ENCODE measurements at regions not wholly inside any gene's neighbourhood (a gene's known extent, or its start where the extent isn't known, plus 50 kb on each side); places are given as distances from the start of the nearest gene placed in this dataset.

GRCh38 chr12:89924191-89924590 is 215.6 kb upstream of the ATP2B1 start:
- DNase-seq (ENCODE audit: low read depth): no peak

DNA sequence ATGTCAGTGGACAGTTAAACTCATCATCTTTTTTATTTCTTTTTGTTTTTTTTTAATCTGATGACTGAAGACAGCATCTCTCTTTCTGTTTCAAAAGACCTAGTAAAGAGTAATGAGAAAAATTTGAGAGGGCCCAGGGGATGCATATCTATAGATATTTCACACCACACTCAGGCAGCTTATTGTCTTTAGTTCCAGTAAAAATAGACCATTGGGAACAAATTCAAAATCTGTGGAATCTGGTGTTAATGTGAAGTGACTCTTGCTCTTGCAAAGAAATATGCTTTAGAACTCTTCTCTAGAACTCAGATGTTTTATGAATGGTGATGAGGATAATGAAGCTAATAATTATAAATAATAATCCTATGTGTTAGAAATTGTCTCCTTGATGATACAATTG is 214.5 kb upstream of the ATP2B1 start:
- no peak for DNase-seq (ENCODE audit: low read depth)

- DNase-seq (ENCODE audit: low read depth): no peak
Measured at GRCh38 chr12:89920866-89921265, 212.2 kb upstream of the ATP2B1 start.

DNA sequence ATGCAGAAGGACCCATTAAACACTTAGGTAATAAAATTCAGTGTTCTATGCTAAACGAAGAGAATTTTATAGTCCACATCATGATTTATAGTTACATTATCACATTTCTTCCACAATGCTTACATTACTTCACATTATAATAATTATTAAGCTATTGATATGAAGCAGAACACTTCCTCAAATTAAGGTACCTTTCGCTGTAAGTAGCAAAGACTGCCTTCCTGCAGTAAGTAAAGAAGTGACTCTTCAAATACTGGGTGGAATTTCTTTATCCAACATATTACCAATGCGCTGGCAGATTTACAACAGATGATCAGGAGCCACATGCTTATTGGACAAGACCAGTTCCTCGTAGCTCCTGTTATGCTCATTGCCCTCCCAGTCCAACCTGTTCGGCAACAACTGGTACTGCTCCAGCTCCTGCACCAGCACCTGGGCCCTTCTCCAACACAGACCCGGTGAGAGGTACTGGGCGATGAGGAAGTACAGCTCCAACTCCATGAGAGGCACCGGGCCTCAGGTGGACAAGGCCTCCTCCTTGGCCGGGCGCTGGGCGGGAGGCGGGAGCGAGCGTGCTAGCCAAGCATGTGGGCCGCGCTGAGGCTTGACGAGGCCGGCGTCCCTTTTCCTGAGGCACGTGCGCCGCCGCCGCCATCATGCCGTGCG is 210.7 kb upstream of the ATP2B1 start:
- DNase-seq (ENCODE audit: low read depth): no peak

DNA sequence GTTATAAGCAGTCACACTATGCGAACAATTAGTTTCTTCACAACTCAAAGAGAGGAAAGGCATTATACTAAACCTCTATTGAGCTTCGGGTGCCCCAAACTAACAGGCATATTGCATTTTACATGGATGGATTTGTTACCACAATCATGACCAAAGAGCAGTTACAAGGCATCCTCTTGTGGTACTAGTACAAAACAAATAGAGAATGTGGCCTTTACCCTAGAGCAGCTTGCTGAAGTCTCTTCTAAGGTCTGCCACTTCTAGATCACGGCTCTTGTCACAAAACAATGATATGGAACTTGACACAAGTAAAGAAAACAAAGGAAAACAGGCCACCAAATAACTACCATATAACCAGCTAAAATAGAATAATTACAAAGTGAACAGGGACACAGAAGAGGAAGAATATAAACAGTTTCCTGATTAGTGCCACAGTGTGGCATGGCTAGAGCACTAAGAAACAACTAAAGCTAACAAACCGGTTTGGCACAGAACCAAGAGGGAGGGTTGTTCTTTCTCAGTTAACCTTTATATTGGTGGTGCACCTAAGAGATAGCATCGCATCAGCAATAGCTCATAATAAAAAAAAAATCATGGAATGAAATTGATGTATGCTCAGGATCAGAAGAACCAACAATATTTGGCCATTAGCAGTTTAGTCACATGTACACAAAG is 209.7 kb upstream of the ATP2B1 start:
- DNase-seq (ENCODE audit: low read depth): no peak

GRCh38 chr12:89909753-89910152 is 201.1 kb upstream of the ATP2B1 start:
- no peak for DNase-seq (ENCODE audit: low read depth)

DNA sequence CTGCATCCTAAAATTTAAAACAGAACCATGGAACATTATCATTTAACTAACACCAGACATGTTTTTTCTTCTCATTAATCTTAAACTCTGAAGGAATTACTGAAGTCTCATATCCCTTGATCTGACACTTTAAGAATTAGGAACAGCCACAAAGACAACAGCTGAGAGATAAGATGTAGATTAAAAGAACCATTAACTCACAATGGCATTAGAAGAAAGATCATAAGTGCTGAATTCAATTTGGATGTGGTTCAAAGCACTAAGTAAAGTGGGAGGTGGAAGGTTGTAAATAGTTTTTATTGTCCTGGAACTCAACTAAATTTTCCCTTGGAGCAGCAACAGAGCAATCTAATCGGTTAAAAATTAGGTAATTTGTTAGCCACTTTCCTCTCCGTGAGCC is 199.0 kb upstream of the ATP2B1 start:
- DNase-seq (ENCODE audit: low read depth): peak; percentile 42

- DNase-seq (ENCODE audit: low read depth): no peak
Measured at GRCh38 chr12:89906824-89907223, 198.2 kb upstream of the ATP2B1 start.

- no peak for DNase-seq (ENCODE audit: low read depth)
Measured at GRCh38 chr12:89906178-89906577, 197.5 kb upstream of the ATP2B1 start.

- no peak for DNase-seq (ENCODE audit: low read depth)
Measured at GRCh38 chr12:89901906-89902642, 193.4 kb upstream of the ATP2B1 start.

DNA sequence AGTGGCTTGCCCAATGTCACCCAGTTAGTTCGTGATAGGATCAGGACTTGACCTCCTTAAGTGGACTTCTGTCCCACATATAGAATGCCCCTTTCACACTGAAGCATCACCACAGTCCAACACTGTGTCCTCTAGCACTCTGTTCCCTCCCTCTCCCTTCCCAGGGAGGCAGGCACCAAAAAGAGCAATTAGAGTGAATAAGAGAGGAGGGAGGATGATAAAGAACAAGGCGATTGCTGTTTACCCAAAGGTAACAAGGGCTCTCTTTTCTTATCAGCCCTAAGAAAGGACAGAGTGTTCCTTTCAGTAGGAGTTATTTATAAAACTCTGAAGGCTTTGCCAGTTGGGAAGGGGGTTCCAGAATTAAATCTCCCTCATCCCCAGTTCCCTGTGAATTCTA is 192.7 kb upstream of the ATP2B1 start:
- peak; percentile 10 for DNase-seq (ENCODE audit: low read depth)

DNA sequence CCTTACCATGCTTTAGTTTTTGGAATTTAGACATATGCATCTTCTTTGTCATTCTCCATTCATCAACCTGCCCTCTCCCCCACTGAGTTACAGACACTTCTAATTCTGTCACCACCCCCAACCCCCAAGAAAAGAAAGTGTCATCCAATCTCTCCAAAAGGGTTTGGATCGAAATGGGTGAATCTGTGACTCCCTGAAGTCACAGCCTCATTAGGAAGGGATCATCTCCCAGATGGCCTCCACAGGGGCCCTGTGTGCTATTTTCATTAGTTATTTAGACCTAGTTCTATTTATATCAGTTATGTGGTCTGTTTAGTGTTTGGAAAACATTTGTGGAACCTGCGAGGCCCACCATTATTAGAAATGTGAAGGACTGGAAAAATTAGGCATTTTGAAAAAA is 191.0 kb upstream of the ATP2B1 start:
- no peak for DNase-seq (ENCODE audit: low read depth)

- no peak for DNase-seq (ENCODE audit: low read depth)
Measured at GRCh38 chr12:89895591-89895990, 187.0 kb upstream of the ATP2B1 start.

GRCh38 chr12:89895101-89895500 is 186.5 kb upstream of the ATP2B1 start:
- DNase-seq (ENCODE audit: low read depth): no peak

DNA sequence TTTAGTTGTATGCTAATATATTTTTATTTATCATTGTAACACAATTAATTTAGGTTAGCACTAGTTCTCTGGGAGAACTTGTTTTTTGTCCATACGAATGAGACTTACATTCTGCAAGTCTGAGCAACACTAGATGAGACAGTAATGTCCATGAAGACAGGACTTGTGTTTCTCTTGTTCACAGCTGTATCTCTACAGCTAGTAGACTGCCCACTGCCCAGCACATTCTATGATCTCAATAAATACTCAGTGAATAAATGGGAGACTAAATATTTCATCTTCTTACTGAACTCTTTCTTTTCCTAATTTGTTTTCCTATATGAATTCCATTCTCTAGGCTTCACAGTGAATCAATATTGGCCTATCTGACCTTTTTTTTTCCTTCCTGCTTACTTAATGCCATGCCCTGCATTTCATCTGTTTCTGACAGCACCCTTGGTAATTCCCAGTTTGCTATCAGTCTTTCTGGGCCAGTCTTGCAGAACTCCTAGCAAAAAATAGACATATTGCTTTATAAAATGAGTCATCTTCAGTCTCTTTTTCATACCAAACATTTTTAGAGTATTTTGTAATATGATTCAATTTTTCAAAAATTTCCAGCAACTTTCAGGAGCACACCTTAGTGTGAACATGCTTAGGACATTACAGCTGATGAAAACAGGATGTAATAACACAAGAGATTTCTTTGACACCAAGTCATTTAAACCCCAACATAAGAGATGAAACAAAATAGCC is 185.5 kb upstream of the ATP2B1 start:
- DNase-seq (ENCODE audit: low read depth): peak; percentile 89

DNA sequence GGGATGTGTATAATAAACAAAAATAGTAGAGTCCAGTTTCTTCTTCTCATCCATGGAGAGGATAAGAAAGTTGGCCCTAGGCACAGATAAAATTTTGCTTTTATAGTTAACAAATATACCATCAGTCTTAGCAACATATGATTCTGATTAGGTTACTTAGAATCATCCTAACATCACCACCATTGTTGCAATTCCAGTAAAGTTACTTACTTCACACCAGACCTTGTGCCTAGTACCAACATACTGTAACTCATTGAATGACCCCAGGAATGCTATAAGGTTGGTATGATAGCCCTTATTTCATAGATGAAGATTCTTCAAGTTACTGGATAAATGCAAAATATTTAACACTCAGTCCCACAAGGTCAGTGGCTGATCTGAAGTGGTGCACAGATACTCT is 183.8 kb upstream of the ATP2B1 start:
- DNase-seq (ENCODE audit: low read depth): no peak

DNA sequence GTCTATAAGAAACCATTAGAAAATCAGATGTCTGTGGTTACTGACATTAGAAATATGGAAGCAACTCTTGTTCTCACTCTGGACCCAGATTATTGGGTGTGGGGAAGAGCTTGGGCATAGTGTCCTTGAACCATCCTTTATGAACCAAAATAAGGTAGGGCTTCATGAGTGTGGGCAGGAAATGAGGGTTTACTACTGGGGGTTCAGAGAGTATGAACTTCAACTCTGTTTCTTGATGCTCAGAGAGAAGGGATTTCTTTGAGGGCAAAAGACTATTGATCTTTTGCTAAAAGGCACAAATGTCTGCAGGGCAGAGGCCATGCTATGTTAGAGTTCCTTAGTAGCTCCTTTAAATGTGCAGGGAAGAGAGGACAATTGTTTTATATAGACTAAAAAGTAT is 183.3 kb upstream of the ATP2B1 start:
- DNase-seq (ENCODE audit: low read depth): no peak

GRCh38 chr12:89890161-89890560 is 181.5 kb upstream of the ATP2B1 start:
- DNase-seq (ENCODE audit: low read depth): no peak

DNA sequence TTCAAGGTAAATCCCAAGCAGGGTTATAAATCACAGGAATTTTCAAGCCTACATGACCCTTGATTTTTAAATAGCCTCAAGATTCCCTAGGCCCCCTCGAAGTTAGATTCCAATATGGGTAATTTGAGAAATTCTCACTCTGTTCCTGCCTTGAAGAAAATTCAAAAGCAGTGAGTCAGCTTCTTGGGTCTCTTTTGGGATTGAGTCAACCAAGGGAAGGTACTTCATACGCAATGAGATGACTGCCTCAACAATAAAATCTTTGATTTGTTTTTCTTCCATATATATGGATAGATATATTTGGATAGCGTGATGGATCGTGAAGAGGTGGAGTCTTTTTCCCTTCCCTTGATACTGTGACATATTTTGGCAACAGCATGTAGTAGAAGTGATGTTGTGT is 180.4 kb upstream of the ATP2B1 start:
- DNase-seq (ENCODE audit: low read depth): no peak

DNA sequence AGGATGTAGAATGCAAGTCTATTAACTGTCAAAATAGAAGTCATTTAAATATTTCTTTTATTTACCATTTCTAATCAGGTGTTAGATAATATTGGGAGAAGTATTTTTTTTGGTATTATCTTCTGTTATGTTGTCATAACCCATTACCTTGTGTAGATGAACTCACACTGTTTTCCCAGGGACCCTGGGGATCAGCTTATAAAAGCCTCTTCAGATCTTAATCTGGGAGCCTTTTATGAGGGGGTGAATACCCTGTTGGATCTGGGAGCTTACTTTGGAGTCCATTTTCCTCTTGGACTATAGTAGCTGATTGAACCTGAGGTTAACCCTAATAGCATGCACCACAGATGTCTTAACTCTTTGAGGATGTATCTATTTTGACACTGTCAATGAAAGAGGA is 176.3 kb upstream of the ATP2B1 start:
- DNase-seq (ENCODE audit: low read depth): no peak

DNA sequence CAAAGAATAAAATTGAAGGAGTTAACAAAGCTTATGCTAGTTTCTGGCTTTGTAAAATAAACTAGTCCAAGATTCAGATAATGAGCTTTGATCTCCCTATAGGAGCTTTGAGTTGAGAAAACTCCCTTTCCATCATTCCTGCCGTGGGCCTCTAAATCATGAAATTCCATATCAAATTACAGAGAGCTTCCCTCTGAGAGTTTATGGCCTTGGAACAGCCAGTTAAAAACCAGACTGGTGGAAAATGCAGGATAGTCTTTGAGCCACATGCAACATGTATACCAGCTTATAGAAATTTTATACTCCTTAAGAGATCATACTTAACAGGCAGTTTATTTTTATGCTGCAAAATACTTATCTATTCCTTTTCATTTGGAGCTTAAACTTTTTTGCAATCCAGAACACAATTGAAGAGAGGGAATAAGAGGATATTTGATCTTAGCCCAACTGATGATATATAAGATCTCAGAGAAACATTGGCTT is 175.8 kb upstream of the ATP2B1 start:
- no peak for DNase-seq (ENCODE audit: low read depth)

- no peak for DNase-seq (ENCODE audit: low read depth)
Measured at GRCh38 chr12:89883630-89884389, 175.2 kb upstream of the ATP2B1 start.

Measured in amniotic epithelial cell (primary cell).